Kidney tubule cell (primary cell): ENCODE measurements at regions not wholly inside any gene's neighbourhood (a gene's known extent, or its start where the extent isn't known, plus 50 kb on each side); places are given as distances from the start of the nearest gene placed in this dataset.

Experiments
- DNase-seq: peaks from one replicate; pipeline ENCODE4 v3.0.0-alpha.2; 2018; ENCODE audit warnings: low spot score

GRCh38 chr3:181859518-181859917, 147.8 kb downstream of the SOX2 start:
- no peak for DNase-seq

- DNase-seq = peak; percentile 33
Measured at GRCh38 chr3:181860235-181860634, 148.5 kb downstream of the SOX2 start.

- no peak for DNase-seq
Measured at GRCh38 chr3:181862502-181862901, 150.8 kb downstream of the SOX2 start.

- DNase-seq = no peak
Measured at GRCh38 chr3:181868576-181869082, 156.9 kb downstream of the SOX2 start.

GRCh38 chr3:181872887-181873286, 161.2 kb downstream of the SOX2 start:
- no peak for DNase-seq

GRCh38 chr3:181879926-181880325, 168.2 kb downstream of the SOX2 start:
- no peak for DNase-seq

GRCh38 chr3:181880331-181880730, 168.6 kb downstream of the SOX2 start:
- no peak for DNase-seq

GRCh38 chr3:181881749-181882148, 170.0 kb downstream of the SOX2 start:
- no peak for DNase-seq

GRCh38 chr3:181885868-181886630, 174.3 kb downstream of the SOX2 start:
- no peak for DNase-seq

GRCh38 chr3:181886676-181887075, 175.0 kb downstream of the SOX2 start:
- no peak for DNase-seq

- DNase-seq = no peak
Measured at GRCh38 chr3:181887685-181888084, 176.0 kb downstream of the SOX2 start.

- no peak for DNase-seq
Measured at GRCh38 chr3:181888234-181888633, 176.5 kb downstream of the SOX2 start.

GRCh38 chr3:181892848-181893247, 181.1 kb downstream of the SOX2 start:
- DNase-seq = no peak

- DNase-seq = no peak
Measured at GRCh38 chr3:181896605-181897004, 184.9 kb downstream of the SOX2 start.

- no peak for DNase-seq
Measured at GRCh38 chr3:181899702-181900101, 188.0 kb downstream of the SOX2 start.

GRCh38 chr3:181901626-181902025, 189.9 kb downstream of the SOX2 start:
- DNase-seq = no peak

- DNase-seq = no peak
Measured at GRCh38 chr3:181906338-181906737, 194.6 kb downstream of the SOX2 start.

- DNase-seq = no peak
Measured at GRCh38 chr3:181909241-181909640, 197.5 kb downstream of the SOX2 start.

- no peak for DNase-seq
Measured at GRCh38 chr3:181912384-181912783, 200.7 kb downstream of the SOX2 start.

GRCh38 chr3:181913254-181913653, 201.5 kb downstream of the SOX2 start:
- no peak for DNase-seq

- no peak for DNase-seq
Measured at GRCh38 chr3:181915551-181915950, 203.8 kb downstream of the SOX2 start.

- DNase-seq = no peak
Measured at GRCh38 chr3:181916013-181916412, 204.3 kb downstream of the SOX2 start.

- DNase-seq = no peak
Measured at GRCh38 chr3:181917027-181917426, 205.3 kb downstream of the SOX2 start.

- DNase-seq = peak; percentile 65
Measured at GRCh38 chr3:181919375-181919774, 207.7 kb downstream of the SOX2 start.
